Fibroblast of villous mesenchyme (primary cell): ENCODE measurements at regions not wholly inside any gene's neighbourhood (a gene's known extent, or its start where the extent isn't known, plus 50 kb on each side); places are given as distances from the start of the nearest gene placed in this dataset.

Experiments
- DNase-seq: peaks from one replicate; pipeline ENCODE4 v3.0.0-alpha.2; 2010; ENCODE audit warnings: low read depth
- H3K4me3 ChIP-seq: 2 replicates; pipeline ENCODE4 v1.5.1; 2011; ENCODE audit warnings: low read depth, mild to moderate bottlenecking, low read length
- CTCF ChIP-seq: IDR thresholded peaks from 2 replicates; pipeline ENCODE4 v1.5.1; 2012; ENCODE audit warnings: low read depth, mild to moderate bottlenecking, low read length; ENCODE audit not compliant: insufficient read depth

GRCh38 chr7:41769162-41769561, 66.3 kb upstream of the INHBA start:
- H3K4me3 ChIP-seq, result no peak overlapping the region
- no peak for DNase-seq
- TF ChIP-seq CTCF, result no peak

- H3K4me3 ChIP-seq, result no peak overlapping the region
- DNase-seq, result no peak
- no peak for TF ChIP-seq CTCF
Measured at GRCh38 chr7:41763626-41764025, 60.7 kb upstream of the INHBA start.

GRCh38 chr7:41762641-41763040, 59.8 kb upstream of the INHBA start:
- no peak overlapping the region for H3K4me3 ChIP-seq
- no peak for TF ChIP-seq CTCF
- no peak for DNase-seq

GRCh38 chr7:41760293-41760692, 57.4 kb upstream of the INHBA start:
- no peak for DNase-seq
- H3K4me3 ChIP-seq, result no peak overlapping the region
- TF ChIP-seq CTCF, result no peak

GRCh38 chr7:41758321-41758720, 55.4 kb upstream of the INHBA start:
- no peak overlapping the region for H3K4me3 ChIP-seq
- DNase-seq, result peak; percentile 42
- no peak for TF ChIP-seq CTCF

- H3K4me3 ChIP-seq, result no peak overlapping the region
- no peak for TF ChIP-seq CTCF
- no peak for DNase-seq
Measured at GRCh38 chr7:41756650-41757182, 53.8 kb upstream of the INHBA start.

GRCh38 chr7:41755096-41755495, 52.2 kb upstream of the INHBA start:
- H3K4me3 ChIP-seq, result no peak overlapping the region
- no peak for TF ChIP-seq CTCF
- DNase-seq, result no peak
